HG03108 (cell line): ENCODE measurements at regions not wholly inside any gene's neighbourhood (a gene's known extent, or its start where the extent isn't known, plus 50 kb on each side); places are given as distances from the start of the nearest gene placed in this dataset.
"Not testable (repeated sequence)": the region's sequence is repeated elsewhere in the genome, so short reads cannot be mapped to it uniquely, and the experiment has no call there.

Experiments
- ATAC-seq: cut with Tn5 transposase; IDR thresholded peaks from one replicate; pipeline ENCODE4 v1.9.1; 2021; ENCODE audit warnings: moderate library complexity; ENCODE audit not compliant: unreplicated experiment

DNA sequence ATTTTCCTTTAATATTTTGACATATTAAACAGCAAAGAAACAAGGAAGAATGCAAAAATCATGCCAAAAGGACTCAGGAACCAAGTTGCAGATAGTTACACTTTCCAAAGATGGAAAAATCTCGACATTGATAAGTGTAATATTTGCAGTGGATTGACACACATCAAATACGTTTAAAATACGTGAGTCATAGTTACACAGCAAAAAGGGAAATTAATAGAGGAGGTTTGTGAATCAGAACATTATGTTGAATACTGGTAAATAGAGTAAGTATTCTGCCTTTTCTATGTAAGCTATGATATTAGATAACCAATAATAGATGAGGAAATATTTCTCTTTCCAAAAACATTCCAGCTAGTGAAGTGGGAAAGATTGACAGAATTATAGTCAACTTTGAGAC, 1761.3 kb upstream of the IGFBP7 start:
- ATAC-seq = no peak

DNA sequence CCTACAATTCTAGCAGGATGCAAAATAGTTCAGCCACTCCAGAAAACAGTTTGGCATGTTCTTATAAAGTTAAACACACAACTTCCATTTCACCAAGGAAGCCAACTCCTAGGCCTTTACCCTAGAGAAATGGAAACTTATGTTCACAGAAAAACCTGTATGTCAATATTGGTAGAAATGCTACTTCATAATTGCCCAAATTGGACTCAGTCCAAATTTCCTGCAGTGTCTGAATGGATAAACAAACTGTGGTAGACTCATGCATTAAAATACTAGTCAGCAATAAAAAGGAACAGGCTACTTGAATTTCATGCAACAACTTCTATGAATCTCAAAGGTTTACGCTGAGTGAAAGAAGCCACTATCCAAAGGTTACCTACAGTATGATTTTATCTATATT, 1738.8 kb upstream of the IGFBP7 start:
- ATAC-seq = no peak

DNA sequence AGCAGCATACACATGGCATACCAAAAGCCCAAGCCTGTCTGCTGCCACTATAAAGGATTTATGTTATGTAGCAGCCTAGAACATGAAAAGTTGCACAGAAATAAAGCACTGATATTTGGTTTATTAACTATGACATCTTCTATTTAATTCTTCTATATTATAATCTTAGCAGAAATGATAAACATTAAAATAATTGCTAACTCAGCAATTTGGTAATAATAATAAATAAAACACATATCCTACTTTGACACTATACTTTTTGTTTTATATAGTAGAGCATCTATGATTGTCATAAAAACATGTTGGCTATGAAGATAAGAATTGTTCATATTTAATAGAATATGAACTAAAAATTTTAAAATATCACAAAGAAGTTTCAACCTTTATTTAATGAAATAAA, 1733.3 kb upstream of the IGFBP7 start:
- no peak for ATAC-seq

DNA sequence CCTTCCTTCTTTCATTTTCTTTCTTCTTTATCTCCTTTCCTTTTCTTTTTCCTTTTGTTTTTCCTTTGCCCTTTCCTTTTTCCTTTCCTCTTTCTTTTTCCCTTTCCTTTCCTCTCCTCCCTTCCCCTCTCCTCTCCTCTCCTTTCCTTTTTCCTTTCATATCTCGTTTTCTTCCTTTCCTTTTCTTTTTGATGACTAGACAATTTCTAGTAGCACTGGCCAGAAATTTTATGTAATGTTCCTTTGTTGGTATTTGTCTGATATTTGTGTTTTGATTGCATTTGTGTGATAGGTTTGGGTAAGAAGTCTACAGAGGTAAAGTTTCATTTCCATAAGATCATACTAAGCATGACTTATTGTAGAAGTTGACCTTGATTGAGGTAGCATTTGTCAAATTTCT, 1722.9 kb upstream of the IGFBP7 start:
- no peak for ATAC-seq

DNA sequence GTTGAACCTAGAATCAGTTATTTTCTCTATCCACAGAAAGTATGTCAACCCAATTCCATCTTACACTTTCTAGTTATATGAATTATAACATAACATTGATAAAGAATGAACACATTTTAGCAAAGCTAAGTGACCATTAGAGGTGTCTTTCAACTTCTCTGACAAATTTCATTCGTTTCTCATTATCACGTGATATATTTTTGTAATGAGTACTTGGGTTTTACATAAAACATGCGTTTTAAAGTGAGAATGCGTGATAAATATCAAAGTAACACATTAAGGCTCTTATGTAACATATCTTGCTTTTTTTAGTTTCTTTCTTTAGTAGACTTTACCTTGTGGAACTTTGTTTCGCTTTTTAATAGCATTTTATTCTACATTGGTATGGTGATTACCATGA, 1715.1 kb upstream of the IGFBP7 start:
- ATAC-seq = no peak

DNA sequence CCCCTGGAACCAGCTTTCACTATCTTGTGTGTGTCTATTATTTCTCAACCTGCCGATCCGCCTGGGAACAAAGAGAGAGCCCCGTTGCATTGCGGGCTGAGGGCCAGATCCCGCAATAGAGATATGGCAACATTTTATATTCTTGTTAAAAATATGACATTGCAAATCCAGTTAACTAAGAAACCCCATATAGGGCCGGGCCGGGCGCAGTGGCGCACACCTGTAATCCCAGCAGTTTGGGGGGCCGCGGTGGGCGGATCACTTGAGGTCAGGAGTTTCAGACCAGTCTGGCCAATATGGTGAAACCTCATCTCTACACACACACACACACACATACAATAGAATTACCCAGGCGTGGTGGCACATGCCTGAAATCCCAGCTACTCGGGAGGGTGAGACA, 1708.4 kb upstream of the IGFBP7 start:
- ATAC-seq = not testable (repeated sequence)

DNA sequence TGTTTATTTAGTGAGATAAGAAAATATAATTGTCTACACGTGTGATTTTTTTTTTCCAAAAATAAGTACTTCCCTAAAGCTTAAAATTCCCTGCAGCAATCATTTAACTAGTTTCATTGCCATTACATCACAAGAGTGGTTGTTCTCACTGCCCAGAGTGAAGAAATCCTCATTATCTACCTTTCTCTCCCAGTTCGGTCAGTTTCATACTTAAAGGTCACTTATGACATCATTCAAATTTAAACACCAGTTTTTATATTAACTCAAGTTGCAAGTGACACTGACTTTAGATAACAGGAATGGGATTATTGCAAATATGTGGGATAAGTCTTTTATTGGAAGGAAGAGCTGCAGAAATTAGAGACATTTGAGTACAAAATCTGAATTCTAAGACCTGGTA, 1699.8 kb upstream of the IGFBP7 start:
- ATAC-seq = no peak

DNA sequence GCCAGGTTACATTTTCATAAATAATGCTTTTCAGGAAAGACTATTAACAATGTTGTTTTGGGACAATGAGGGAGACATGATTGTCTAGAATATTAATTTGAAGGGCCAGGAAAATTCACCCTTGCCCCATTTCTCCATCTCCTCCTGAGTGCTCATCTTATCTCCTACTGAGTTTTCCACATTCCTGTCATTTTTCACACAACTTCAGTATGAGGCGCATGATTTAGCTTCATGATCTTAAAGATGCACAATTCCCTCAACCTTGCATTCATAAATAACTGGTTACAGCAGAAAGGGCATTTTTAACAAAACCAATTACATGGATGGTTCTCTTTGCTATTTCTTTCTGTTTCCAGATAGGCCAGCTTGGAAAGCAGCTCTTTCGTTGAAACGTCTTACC, 1699.2 kb upstream of the IGFBP7 start:
- no peak for ATAC-seq

DNA sequence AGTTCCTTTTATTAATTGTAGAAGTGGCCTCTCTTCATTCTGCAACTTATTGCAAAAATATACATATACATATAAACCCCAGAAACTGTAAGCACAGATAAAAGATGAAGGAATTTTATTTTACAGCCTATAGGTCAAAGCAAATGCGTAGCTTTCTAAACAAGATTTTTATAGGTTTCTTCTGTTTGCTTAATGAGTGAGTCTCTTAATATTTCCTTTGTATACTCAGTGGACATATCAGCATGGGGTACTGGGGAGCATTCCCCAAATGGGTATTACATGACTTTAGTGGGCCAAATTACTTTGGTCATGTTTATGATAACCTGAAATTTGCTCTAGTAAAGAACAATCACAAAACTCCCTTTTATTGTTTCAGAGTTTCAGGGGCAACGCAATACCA, 1698.6 kb upstream of the IGFBP7 start:
- no peak for ATAC-seq

DNA sequence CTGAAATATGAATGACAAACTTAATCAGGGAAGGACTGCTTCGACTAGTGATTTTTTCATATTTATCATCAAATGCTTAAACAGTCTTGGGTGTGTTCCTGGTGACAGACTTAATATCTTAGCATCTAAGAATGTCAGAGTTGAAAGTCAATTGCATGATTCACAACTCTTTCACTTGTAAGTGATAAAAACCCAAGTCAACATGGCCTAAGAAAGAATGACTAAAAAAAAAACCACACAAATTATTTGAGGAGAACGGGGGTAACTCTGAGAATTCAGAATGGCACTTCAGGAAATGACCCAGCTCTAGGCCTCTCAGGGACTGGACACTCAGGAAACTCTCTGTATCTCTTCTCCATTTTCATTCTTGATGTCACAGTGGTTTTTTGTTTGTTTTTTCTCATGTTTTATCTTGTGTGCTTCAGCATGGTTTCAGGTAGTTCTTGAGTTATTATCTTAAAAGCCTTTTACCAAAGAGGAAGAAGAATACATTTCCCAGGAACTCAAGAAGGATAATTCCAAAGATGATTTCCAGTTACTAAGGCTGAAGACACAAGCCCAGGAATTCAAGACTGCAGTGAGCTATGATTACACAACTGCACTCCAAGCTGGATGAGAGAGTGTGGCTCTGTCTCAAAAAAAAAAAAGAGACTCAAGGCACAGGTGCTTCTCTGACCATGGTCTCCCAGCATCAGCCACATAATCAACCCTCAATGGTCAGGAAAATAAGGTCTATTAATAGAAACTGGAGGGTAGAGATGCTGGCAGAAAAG, 1697.8 kb upstream of the IGFBP7 start:
- no peak for ATAC-seq

DNA sequence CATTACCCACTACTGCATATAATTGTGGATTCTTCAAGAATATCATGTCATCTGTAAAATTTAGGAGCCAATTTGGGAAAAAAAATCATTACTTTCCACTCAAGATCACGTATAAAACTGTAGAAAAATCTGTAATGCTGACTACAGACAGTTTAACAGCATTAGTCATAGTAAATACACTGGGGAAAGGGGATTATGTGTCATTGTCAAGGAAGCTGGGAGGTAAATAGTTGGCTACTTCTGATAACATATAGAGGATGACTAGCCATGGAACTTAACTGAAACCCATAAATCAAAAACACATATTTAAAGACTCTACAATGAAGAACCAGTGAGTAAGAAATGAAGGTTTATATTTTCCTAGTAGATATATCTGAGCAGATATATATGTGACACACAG, 1666.4 kb upstream of the IGFBP7 start:
- ATAC-seq = no peak

DNA sequence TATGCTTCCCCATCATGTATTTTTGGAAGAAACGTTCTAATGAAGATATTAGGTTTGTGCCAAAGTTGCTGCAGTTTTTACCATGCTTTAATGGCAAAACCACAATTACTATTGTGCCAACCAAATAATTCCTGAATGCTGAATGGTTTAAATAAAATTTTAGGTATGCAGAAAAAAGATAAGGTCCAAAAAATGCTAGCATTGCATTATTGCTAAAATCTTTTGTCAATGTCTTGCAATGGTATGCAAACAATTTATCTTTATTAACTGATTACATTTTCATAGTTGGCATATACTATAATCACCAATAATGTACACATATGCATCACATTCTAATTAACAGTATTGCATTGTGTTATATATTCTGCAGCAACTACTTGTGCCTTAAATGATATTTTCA, 1657.4 kb upstream of the IGFBP7 start:
- no peak for ATAC-seq

DNA sequence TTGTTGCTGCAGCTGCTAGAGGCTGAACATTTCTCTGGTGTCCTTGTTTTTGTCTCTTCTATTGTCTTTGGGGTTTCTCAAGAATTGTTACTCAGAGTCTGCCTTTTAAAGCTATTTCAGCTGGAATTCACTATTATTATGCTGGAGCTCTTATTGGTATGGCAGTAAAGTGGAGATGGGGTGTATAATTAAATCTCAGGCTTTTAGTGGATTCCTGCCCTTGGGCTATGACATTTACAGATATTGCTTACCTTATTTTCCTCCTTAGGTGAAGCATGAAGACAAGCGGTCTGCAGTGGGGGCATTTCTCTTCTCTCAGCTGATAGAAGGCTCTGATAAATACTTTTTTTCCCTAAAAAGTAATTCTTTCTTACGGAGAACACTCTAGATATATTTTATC, 1656.6 kb upstream of the IGFBP7 start:
- no peak for ATAC-seq

DNA sequence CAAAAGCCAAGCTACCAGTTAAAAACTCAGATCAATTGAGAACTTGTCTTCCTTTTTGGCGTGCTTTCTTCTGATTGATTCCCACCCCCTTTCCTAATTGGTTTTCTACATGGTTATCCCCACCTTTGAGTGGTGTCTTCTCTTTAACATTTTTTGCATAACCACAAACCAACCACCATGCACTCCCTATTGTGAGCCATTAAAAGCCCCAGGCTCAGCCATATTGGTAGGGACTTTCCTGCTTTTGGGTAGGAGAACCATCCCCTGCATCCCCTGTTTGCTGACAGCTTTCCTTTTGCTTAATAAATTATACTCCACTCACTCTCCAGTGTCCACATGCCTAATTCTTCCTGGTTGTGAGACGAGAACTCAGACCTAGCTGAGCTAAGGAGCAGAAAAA, 1651.4 kb upstream of the IGFBP7 start:
- no peak for ATAC-seq

DNA sequence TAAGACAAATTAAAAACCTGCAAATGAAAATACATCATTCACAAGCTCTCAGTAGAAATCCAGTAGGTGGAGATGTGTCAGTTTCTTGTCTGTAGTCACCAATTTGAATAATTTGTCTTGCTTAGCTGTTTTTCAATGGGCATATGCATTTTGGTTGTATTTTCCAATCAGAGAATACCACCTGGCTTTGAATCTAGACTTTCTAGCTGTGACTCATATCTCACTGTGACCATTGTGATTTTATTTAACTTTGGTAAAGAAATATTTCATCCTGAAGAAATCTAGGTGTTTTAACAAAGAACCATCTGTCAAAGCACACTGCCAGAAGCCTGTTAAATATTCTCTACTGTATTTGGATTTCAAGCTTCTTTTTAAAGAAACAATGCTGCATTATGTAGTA, 1650.6 kb upstream of the IGFBP7 start:
- ATAC-seq = no peak

DNA sequence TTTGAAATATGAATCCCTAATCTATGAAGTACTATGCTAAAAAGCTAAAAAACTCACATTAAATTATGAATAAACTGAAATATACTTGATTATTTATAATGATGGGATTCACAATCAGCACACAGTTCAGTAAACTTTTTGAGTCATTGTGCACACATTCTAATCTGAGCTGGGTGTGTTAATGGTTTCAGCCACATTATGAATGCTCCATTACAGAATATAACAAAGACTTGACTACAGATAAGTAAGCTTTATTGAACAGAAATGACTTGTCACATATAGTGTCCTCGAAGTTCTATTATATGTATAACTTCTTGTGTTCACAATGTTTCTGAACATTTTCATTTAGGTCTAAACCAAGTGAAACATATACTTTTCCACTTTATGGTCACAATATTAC, 1649.9 kb upstream of the IGFBP7 start:
- ATAC-seq = no peak

DNA sequence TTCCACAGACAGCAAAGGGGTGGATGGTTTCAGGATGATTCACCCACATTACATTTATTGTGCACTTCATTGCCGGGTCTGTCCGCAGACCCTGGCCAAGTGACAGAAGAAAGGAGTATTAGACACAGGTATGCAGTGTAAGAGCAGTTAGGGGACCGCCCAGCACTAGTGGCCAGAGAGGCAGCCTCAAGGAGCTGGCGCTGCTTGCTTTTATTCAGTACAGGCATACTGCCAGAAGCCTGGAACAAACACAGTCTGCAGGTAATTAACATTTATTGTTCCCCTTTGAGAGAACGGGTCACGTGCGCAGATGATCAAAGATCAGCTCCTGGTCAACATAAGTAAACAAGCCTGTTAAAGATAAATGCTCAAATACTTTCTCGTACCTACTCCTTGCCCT, 1639.0 kb upstream of the IGFBP7 start:
- ATAC-seq = no peak

DNA sequence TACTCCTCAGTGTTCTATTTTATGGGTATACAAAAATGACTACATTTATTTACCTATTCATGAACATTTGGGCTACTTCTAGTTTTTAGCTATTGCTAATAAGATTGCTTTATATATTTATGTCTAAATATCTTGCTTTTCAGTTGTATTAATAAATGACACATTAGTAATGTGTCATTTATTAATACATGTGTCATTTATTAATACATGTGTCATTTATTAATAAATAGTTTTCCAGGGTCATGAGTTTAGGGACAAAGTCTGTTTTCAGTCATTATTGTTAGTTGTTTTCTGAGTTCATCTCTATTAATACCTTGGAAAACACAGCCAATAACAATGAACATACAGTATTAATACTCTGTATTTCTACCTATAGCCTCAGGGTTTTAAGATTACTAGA, 1630.7 kb upstream of the IGFBP7 start:
- ATAC-seq = no peak

DNA sequence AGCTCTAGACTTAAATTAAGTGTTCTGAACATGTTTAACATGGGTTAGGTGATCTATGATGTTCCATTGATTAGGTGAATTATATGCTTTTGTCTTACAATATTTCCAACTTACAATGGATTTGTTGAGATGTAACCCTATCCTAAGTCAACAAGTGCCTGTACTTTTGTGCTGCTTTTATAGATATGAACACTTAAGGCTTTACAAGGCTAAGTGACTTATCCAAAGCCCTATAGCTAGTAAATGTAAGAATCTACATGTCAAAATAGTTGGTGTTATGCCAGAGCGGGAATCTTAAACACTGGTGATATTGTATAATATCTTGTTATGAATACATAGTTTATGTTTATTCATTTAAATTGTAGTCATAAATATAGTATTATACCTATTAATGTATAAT, 1629.1 kb upstream of the IGFBP7 start:
- ATAC-seq = no peak

DNA sequence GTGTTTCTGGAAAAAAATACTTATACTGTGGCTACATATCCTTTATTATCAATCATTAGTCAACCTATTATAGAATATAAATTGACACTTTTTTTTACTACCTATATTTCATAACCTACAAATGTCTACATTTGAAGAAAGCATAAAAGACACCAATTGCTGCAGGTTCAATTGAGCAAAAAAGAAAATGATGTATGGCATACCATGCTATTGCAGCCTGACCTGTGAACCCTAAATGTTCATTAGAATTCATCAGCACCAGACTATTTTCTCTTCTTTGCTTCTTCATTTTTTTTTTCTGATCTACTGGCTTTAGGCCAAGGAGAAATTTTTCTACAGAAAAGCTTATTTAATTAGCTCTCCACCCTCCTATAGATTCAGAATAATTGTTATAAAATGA, 1628.2 kb upstream of the IGFBP7 start:
- ATAC-seq = no peak

DNA sequence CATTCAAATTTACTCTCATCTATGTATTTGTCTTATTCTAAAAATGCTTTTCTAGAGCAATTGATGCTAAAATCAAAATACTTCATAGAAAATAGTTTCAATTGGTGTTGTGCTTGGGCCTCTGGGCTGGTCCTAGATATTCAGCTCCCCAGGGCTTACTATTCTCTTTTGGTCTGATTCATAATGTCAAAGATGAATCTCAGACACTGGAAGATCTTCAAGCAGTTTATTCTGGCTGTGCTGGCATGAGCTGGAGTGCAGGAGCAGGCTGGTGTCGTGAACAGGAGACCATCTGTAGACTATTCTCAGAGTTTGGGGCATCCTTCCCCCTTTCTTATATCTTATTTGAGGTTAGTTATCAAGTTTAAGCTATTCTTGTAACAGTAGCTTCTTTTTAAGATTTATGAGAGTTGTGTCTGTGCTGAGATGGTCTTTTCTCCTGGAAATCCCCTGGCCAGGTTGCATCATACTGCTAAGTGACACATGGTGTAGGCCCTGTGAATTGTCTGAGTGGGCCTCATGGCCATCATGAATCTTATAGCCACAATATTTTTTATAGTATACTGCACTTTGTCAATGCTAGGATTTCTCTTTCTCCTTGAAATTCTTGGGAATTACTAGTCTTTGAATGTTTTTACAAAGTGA, 1624.0 kb upstream of the IGFBP7 start:
- no peak for ATAC-seq

DNA sequence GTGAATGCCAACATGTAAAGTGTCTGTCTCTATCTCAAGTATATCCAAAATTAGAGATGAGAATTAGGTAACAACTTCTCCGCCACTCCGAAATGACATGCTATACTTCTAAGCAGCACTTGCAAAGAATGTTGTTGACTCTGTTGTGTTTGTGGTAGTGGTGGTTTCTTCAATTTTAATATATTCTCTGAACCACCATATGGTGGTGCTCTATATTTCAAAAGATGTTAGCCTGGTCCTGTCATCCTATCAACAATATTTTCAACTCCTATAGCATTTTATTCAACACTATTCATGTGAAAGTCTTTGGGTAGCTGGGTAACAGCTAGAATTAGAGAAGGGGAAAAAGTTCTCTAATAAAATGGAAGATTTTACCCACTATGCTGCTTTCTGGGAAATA, 1622.8 kb upstream of the IGFBP7 start:
- no peak for ATAC-seq

DNA sequence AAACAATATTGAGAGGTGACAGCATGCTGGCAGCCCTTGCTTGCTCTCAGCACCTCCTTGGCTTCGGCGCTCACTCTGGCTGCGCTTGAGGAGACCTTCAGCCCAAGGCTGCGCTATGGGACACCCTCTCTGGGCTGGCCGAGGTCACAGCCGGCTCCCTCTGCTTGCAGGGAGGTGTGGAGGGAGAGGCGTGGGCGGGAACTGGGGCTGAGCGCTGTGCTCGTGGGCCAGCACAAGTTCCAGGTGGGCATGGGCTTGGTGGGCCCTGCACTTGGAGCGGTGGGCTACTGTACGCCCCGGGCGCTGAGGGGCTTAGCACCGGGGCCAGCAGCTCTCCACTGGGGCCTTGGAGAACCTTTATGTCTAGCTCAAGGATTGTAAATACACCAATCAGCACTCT, 1613.8 kb upstream of the IGFBP7 start:
- no peak for ATAC-seq
